Trophoblast cell (in vitro differentiated cells and primary cell): ENCODE measurements at regions not wholly inside any gene's neighbourhood (a gene's known extent, or its start where the extent isn't known, plus 50 kb on each side); places are given as distances from the start of the nearest gene placed in this dataset.

ENCODE experiments used
- DNase-seq, 2 donors: peaks; one replicate each; pipeline ENCODE4 v3.0.0-alpha.2; 2016
- H2AFZ ChIP-seq: 2 replicates; pipeline ENCODE4 v1.6.1; 2013; ENCODE audit warnings: low read length, moderate library complexity, mild to moderate bottlenecking; ENCODE audit not compliant: insufficient read depth, poor library complexity
- H2AK5ac ChIP-seq: 2 replicates; pipeline ENCODE4 v1.6.1; 2013; ENCODE audit warnings: mild to moderate bottlenecking, low read length
- H2BK120ac ChIP-seq: 2 replicates; pipeline ENCODE4 v1.6.1; 2013; ENCODE audit warnings: low read length, mild to moderate bottlenecking, moderate library complexity; ENCODE audit not compliant: insufficient read depth, poor library complexity
- H2BK12ac ChIP-seq: 2 replicates; pipeline ENCODE4 v1.6.1; 2013; ENCODE audit warnings: mild to moderate bottlenecking, low read length, moderate library complexity
- H2BK5ac ChIP-seq: 2 replicates; pipeline ENCODE4 v1.6.1; 2013; ENCODE audit warnings: low read length, low read depth, moderate library complexity, mild to moderate bottlenecking; ENCODE audit not compliant: poor library complexity
- H3K14ac ChIP-seq: 2 replicates; pipeline ENCODE4 v1.6.1; 2013; ENCODE audit warnings: mild to moderate bottlenecking, low read length
- H3K18ac ChIP-seq: 2 replicates; pipeline ENCODE4 v1.6.1; 2013; ENCODE audit warnings: mild to moderate bottlenecking, low read length
- H3K23ac ChIP-seq: 2 replicates; pipeline ENCODE4 v1.6.1; 2013; ENCODE audit warnings: low read length
- H3K27ac ChIP-seq: 2 replicates; pipeline ENCODE4 v1.5.1; 2013; ENCODE audit warnings: low read depth, mild to moderate bottlenecking, inconsistent platforms, low read length, moderate library complexity
- H3K27me3 ChIP-seq: 2 replicates; pipeline ENCODE4 v1.6.1; 2013; ENCODE audit warnings: inconsistent platforms, mild to moderate bottlenecking, low read length, moderate library complexity; ENCODE audit not compliant: insufficient read depth
- H3K36me3 ChIP-seq, 2 experiments: 1 replicate in 1 of 2; 2 replicates in 1 of 2; pipeline ENCODE4 v1.6.1; 2013; ENCODE audit warnings: low read length in 2 of 2, mild to moderate bottlenecking in 2 of 2, moderate library complexity in 1 of 2; ENCODE audit not compliant: insufficient read depth in 2 of 2, control insufficient read depth in 1 of 2
- H3K4ac ChIP-seq: 2 replicates; pipeline ENCODE4 v1.6.1; 2013; ENCODE audit warnings: low read depth, mild to moderate bottlenecking, low read length, moderate library complexity
- H3K4me1 ChIP-seq, 2 experiments: 1 replicate in 1 of 2; 2 replicates in 1 of 2; pipeline ENCODE4 v1.6.1; 2013; ENCODE audit warnings: low read length in 2 of 2, mild to moderate bottlenecking in 2 of 2, moderate library complexity in 1 of 2; ENCODE audit not compliant: insufficient read depth in 2 of 2, control insufficient read depth in 1 of 2
- H3K4me2 ChIP-seq: 2 replicates; pipeline ENCODE4 v1.6.1; 2013; ENCODE audit warnings: inconsistent platforms, mild to moderate bottlenecking, low read length, moderate library complexity
- H3K4me3 ChIP-seq: 2 replicates; pipeline ENCODE4 v1.5.1; 2013; ENCODE audit warnings: mild to moderate bottlenecking, low read depth, low read length, inconsistent platforms
- H3K79me1 ChIP-seq: one replicate; pipeline ENCODE4 v1.6.1; 2013; ENCODE audit warnings: low read length
- H3K79me2 ChIP-seq: 2 replicates; pipeline ENCODE4 v1.6.1; 2013; ENCODE audit warnings: low read length, mild to moderate bottlenecking; ENCODE audit not compliant: control insufficient read depth, insufficient read depth, poor library complexity
- H3K9ac ChIP-seq: 2 replicates; pipeline ENCODE4 v1.6.1; 2013; ENCODE audit warnings: mild to moderate bottlenecking, low read length
- H3K9me3 ChIP-seq: 2 replicates; pipeline ENCODE4 v1.6.1; 2013; ENCODE audit warnings: low read depth, mild to moderate bottlenecking, control low read depth, inconsistent platforms, low read length; ENCODE audit not compliant: insufficient read depth
- H4K12ac ChIP-seq: 2 replicates; pipeline ENCODE4 v1.6.1; 2013; ENCODE audit warnings: low read depth, mild to moderate bottlenecking, low read length, moderate library complexity
- H4K8ac ChIP-seq: 2 replicates; pipeline ENCODE4 v1.6.1; 2013; ENCODE audit warnings: low read depth, mild to moderate bottlenecking, low read length, moderate library complexity
- H4K91ac ChIP-seq: one replicate; pipeline ENCODE4 v1.6.1; 2013; ENCODE audit warnings: low read depth, mild to moderate bottlenecking, low read length, moderate library complexity
- WGBS: extraction: QIAGEN DNeasy Blood & Tissue Kit; methylation state at CpG from one replicate; pipeline ENCODE4 v1.1.7; 2013; ENCODE audit warnings: missing lambda C conversion rate; ENCODE audit not compliant: insufficient read length, insufficient coverage; ENCODE audit errors: extremely low coverage; 5-methylcytosine and 5-hydroxymethylcytosine counted together

DNA sequence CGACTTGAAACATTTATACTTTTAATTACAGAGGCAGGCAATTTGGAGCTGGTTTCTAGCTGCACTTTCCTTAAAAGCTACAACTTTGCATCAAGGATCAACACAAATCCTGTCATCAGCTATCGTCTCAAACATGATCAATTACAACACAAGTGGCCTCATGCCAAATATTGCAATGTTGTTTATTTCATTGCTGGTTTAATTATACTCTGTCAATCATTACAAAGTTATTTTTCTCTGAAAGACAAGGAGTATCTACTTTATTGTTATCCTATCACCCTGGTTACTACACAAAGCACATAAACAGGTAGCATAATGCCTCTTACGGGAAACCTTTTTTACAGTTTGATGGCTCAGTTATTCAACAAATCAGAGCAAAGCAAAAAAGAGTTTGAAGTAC lies 58.0 kb upstream of the FOXB1 start:
- no peak overlapping the region for H3K9ac ChIP-seq

DNA sequence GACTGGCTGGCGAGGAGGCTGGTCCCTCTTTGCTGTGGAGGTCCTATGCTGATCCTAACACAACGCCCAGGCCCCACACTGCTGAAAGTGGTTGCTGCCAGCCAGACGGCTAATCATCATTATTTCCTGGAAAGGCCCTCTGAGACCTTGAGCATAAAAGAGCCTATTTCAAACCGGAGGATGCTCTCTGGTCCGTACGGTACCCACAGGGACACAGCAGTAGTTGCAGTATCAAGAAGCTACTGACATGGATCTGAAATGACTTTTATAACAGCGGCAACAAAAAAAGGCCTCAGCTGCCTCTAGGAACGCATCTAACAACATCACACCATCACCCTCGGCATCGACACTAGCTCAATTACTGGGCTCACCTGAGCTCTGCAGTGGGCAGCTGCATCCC lies 59.1 kb upstream of the FOXB1 start:
- H3K4me2 ChIP-seq: no peak overlapping the region
- no peak overlapping the region for H3K4ac ChIP-seq
- peaks cover 0 to 3% of the 10 kb centered on the region in 2 experiments for H3K4me1 ChIP-seq
- no peak for DNase-seq
- H2AFZ ChIP-seq: no peak overlapping the region
- no peak overlapping the region for H3K27ac ChIP-seq
- no peaks in the 10 kb centered on the region for H3K36me3 ChIP-seq
- no peak overlapping the region for H4K91ac ChIP-seq
- no peaks in the 10 kb centered on the region for H3K79me2 ChIP-seq
- no peak overlapping the region for H4K8ac ChIP-seq
- H3K4me3 ChIP-seq: no peak overlapping the region
- H4K12ac ChIP-seq: no peak overlapping the region
- no CpG with 5 or more reads among the region's 10 CpGs for WGBS
- H3K9ac ChIP-seq: no peak overlapping the region
- H3K27me3 ChIP-seq: no peaks in the 10 kb centered on the region
- H3K79me1 ChIP-seq: no peaks in the 10 kb centered on the region
- H2BK5ac ChIP-seq: no peak overlapping the region
- H3K14ac ChIP-seq: no peak overlapping the region
- no peak overlapping the region for H2BK12ac ChIP-seq
- no peak overlapping the region for H2BK120ac ChIP-seq
- H3K9me3 ChIP-seq: no peaks in the 10 kb centered on the region
- no peak overlapping the region for H3K23ac ChIP-seq
- H2AK5ac ChIP-seq: no peak overlapping the region
- H3K18ac ChIP-seq: no peak overlapping the region

More for the DNA sequence above, 58.0 kb upstream of the FOXB1 start:
- no peak overlapping the region for H3K4me2 ChIP-seq
- H3K14ac ChIP-seq: no peak overlapping the region
- no peak overlapping the region for H2BK120ac ChIP-seq
- no peaks in the 10 kb centered on the region for H3K9me3 ChIP-seq
- H3K79me2 ChIP-seq: no peaks in the 10 kb centered on the region
- H4K91ac ChIP-seq: no peak overlapping the region
- H3K27me3 ChIP-seq: no peaks in the 10 kb centered on the region
- H3K79me1 ChIP-seq: no peaks in the 10 kb centered on the region
- no peak overlapping the region for H3K4me3 ChIP-seq
- no peak overlapping the region for H3K18ac ChIP-seq
- no peak overlapping the region for H2BK5ac ChIP-seq
- H2AK5ac ChIP-seq: no peak overlapping the region
- no peak overlapping the region for H4K12ac ChIP-seq
- no peak overlapping the region for H3K27ac ChIP-seq
- no peak for DNase-seq
- WGBS: no CpG with 5 or more reads among the region's 3 CpGs
- no peak overlapping the region for H2AFZ ChIP-seq
- H3K36me3 ChIP-seq: no peaks in the 10 kb centered on the region
- H3K23ac ChIP-seq: no peak overlapping the region
- H3K4me1 ChIP-seq: peaks cover 0 to 3% of the 10 kb centered on the region in 2 experiments
- H4K8ac ChIP-seq: no peak overlapping the region
- H2BK12ac ChIP-seq: no peak overlapping the region
- no peak overlapping the region for H3K4ac ChIP-seq

GRCh38 chr15:59941612-59942011 lies 62.5 kb upstream of the FOXB1 start:
- no peak overlapping the region for H4K91ac ChIP-seq
- H4K8ac ChIP-seq: no peak overlapping the region
- H3K4me2 ChIP-seq: no peak overlapping the region
- H2BK5ac ChIP-seq: no peak overlapping the region
- peaks cover 0 to 3% of the 10 kb centered on the region in 2 experiments for H3K4me1 ChIP-seq
- H4K12ac ChIP-seq: no peak overlapping the region
- no peaks in the 10 kb centered on the region for H3K36me3 ChIP-seq
- no peak overlapping the region for H3K23ac ChIP-seq
- H3K79me2 ChIP-seq: no peaks in the 10 kb centered on the region
- H2BK12ac ChIP-seq: no peak overlapping the region
- no peaks in the 10 kb centered on the region for H3K27me3 ChIP-seq
- no peak overlapping the region for H2BK120ac ChIP-seq
- H3K9me3 ChIP-seq: no peaks in the 10 kb centered on the region
- H3K14ac ChIP-seq: no peak overlapping the region
- no peak overlapping the region for H3K4ac ChIP-seq
- H2AK5ac ChIP-seq: no peak overlapping the region
- no peak overlapping the region for H3K27ac ChIP-seq
- no peak overlapping the region for H3K18ac ChIP-seq
- no peak overlapping the region for H3K9ac ChIP-seq
- H3K79me1 ChIP-seq: no peaks in the 10 kb centered on the region
- no CpG with 5 or more reads among the region's 6 CpGs for whole genome bisulfite sequencing
- no peak overlapping the region for H2AFZ ChIP-seq
- H3K4me3 ChIP-seq: no peak overlapping the region
- peak in 1 of 2 donors; percentile 16 for DNase-seq

DNA sequence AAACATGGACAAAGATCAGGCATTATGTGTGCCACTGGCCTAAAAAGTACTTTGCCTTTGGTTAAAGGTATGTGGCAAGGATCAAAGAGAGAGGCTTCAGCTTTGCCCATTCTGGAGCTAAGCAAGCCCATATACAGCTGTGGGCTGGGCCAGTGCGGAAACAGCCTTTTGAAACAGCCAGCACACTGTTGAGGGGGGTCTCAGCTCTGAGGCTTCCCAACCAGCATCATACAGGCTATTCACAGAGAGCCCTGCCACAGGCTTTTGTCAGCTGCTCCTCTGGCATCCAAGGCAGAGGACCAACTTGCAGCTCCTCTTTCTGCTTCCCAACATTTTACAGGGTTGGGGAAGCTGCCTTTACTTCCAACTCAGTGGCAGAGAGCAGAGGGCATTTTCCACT lies 63.2 kb upstream of the FOXB1 start:
- Histone ChIP-seq H2AFZ (no peak overlapping the region), H2BK120ac (no peak overlapping the region), H3K4ac (no peak overlapping the region), H2BK5ac (no peak overlapping the region), H3K14ac (no peak overlapping the region), H3K79me2 (no peaks in the 10 kb centered on the region), H4K12ac (no peak overlapping the region), H3K18ac (no peak overlapping the region), H4K8ac (no peak overlapping the region), H3K4me1 (peaks cover 0 to 3% of the 10 kb centered on the region in 2 experiments), H3K9ac (no peak overlapping the region), H3K36me3 (no peaks in the 10 kb centered on the region), H3K27ac (no peak overlapping the region), H3K79me1 (no peaks in the 10 kb centered on the region), H3K23ac (no peak overlapping the region), H3K4me3 (no peak overlapping the region), H3K9me3 (no peaks in the 10 kb centered on the region), H2AK5ac (no peak overlapping the region), H4K91ac (no peak overlapping the region), H3K4me2 (no peak overlapping the region), H3K27me3 (no peaks in the 10 kb centered on the region), H2BK12ac (no peak overlapping the region)
- no peak for DNase-seq
- no CpG with 5 or more reads among the region's 1 CpG for WGBS
